HG03378 (cell line): ENCODE measurements at regions not wholly inside any gene's neighbourhood (a gene's known extent, or its start where the extent isn't known, plus 50 kb on each side); places are given as distances from the start of the nearest gene placed in this dataset.
"Not testable (repeated sequence)": the region's sequence is repeated elsewhere in the genome, so short reads cannot be mapped to it uniquely, and the experiment has no call there.

ENCODE experiments used
- ATAC-seq: cut with Tn5 transposase; IDR thresholded peaks from one replicate; pipeline ENCODE4 v1.9.1; 2021; ENCODE audit warnings: mild to moderate bottlenecking, moderate library complexity; ENCODE audit not compliant: unreplicated experiment

DNA sequence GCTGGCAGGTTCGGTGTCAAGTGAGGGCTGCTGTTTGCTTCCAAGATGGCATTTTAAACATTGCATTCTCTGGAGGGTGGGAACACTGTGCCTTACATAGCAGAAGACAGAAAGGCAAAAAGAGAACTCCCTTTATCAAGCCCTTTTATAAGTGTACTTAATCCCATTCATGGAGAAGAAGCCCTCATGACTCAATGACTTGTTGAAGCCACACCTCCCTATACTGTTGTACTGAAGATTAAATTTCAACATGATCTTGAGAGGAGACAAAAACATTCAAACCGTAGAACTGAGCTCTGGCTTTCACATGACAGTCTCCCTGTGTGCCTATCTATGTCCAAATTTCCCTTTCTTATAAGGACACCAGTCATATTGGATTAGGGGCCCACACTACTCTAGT is 443.4 kb upstream of the CDIN1 start:
- ATAC-seq, result no peak

DNA sequence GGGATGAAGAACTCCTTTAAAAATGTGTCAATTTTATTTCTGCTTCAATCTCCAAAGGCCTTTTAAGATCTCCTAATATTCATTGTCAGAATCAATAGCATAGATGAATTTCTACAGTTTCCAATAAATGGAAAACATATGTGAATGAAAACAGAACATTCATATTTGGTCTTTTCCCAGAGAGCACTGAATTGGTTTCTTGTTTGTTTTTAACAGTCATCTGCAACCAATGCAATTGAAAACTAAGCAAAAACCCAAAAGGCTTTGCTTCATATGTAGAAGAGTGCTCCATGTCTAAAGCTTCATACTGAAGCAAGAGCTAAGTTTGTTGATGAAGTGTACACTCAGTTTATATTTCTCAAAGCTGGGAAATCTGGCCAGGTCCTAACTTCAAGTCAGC is 426.5 kb upstream of the CDIN1 start:
- ATAC-seq, result no peak

DNA sequence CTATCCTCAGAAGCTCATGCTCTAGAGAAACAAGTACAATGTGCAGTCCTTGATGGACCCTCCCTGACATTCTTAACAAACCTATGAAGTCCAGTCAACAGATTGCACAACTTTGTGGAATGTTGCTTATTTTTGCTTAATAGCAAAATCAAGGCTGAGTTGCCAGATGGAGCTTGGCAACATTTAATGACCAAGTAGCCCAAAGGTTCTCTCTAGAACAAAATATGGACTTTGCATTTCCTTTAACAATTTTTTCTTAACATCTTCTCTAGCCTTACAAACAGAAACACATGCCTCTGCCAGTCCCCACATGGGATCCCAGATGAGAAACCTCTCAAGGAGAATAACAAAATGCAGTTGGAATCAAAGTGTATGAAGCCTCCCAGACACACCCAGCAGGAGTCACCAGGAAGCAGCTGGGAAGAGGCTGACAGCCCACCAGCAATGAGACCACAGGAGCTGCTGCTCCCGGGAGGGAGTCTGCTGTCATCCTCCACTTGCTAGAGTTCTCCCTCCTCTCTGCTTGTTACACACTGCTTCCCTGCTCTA is 422.5 kb upstream of the CDIN1 start:
- no peak for ATAC-seq

- no peak for ATAC-seq
Measured at GRCh38 chr15:36160351-36160750, 419.1 kb upstream of the CDIN1 start.

- no peak for ATAC-seq
Measured at GRCh38 chr15:36161108-36161507, 418.3 kb upstream of the CDIN1 start.

DNA sequence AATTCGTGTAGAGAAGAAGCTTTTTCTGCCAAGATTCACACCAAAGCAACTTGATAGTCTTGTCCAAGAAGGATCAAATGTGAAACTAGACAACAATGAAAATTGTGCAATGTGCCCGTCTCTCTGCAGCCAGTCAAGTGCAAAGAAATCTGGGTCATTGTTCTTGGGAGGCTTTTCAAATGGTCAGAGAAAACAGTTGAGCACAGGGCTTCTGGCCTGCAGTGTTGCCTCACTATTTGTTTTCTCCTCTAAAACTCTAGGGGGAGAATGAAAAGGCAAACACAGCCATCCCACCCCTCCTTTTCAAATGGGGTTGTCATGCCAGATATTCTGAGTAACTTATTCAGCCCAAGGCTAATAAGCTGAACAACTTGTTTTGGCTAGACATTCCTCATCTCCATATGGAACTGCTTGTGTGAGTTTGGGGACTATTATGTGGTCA is 417.6 kb upstream of the CDIN1 start:
- ATAC-seq, result no peak

- ATAC-seq, result not testable (repeated sequence)
Measured at GRCh38 chr15:36163983-36164382, 415.4 kb upstream of the CDIN1 start.

DNA sequence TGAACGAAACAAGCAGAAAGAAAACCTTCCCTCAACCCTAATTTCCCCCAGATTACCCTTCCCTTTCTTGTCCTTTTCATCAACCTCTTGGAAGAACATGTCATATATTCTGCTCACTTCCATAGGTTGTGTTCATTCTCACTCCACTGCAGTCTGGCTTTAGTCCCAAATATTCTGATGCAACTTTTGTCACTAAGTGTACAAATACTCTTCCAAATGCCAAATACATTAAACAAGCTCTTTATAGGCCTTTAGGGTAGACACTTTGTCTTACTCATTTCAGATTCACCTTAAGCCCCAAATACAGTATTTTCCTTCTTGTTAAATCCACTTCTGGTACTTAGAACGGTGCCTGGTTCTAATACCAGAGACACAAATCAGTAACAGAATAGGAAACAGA is 406.5 kb upstream of the CDIN1 start:
- no peak for ATAC-seq

GRCh38 chr15:36175186-36175740 is 404.2 kb upstream of the CDIN1 start:
- ATAC-seq, result no peak

DNA sequence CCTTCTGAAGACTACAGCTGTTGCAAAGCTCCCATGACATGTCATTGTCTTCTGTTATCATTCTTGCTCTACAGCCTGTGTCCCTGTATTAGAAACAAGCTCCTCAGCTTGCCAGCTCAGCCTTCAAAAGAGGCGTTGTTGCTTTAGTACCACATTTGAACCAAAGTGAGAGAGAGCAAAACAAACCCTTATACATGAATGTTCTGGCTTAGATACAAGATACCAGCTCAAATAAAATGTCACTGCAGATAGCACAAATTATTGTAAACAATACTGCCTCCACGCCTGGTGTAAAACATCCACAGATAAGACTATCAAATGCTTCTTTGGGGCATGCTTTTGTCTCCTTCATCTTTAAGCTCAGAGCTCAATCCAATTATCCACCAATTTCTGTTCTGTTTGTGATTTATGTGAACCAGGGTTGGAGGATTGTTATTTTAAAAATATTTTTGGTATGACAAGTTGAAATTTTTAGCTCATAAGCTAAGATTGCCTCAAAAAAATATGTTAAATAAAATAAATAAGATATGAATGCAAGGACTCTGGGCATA is 403.6 kb upstream of the CDIN1 start:
- no peak for ATAC-seq

- no peak for ATAC-seq
Measured at GRCh38 chr15:36177590-36178302, 401.7 kb upstream of the CDIN1 start.

DNA sequence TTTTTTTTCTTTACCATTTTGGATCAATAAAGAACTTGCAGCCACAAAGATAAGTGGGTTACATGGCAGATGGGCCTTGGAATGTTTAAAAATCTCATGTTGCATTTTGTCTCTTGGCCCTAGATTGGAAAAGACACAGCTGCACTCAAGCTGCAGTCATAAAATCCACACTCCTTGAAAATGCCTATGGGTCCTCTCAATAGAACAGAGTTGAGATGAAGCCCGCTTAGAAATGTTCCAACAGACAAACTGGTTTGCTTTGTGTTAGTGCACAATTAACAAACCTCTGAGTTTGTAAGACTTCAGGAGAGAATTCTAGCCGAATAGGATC is 401.2 kb upstream of the CDIN1 start:
- ATAC-seq, result no peak

GRCh38 chr15:36183201-36183600 is 396.2 kb upstream of the CDIN1 start:
- no peak for ATAC-seq

DNA sequence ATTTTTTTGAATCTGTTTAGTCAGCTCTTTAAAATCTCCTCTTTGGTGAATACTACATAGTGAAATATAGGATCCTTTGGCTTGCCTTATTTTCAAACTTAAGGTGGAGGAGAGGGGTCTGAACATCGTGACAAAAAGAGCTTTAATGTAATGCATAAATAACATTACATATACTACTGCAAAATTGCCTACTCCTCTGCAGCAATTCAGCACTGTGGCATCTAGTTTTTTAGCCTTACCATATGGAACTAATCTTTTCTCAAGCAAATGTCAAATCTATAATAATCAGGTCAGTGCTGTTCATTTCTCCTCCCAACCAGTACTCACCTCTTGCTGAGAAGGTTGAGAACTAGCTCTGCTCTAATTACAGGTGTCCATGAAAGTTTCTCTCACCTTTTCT is 394.0 kb upstream of the CDIN1 start:
- no peak for ATAC-seq

DNA sequence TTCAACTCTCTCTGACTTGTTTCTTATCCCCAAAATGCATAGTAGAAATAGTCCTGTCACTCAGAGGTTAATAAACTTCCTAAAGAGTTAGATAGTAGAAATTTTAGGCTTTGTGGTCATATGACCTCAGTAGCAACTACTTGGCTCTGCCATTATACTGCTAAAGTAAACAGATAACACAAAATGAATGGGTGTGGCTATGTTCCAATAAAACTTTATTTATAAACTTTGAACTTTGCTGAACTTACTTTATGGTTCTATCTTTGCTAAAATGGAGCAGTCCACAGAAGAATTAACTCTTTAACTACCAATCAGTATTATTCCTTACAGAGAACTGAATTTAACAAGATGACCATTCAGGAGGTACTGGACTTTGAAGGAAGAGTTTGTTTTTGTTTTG is 393.6 kb upstream of the CDIN1 start:
- ATAC-seq, result no peak

GRCh38 chr15:36186376-36186775 is 393.1 kb upstream of the CDIN1 start:
- ATAC-seq, result no peak

GRCh38 chr15:36191459-36191858 is 388.0 kb upstream of the CDIN1 start:
- ATAC-seq, result no peak

DNA sequence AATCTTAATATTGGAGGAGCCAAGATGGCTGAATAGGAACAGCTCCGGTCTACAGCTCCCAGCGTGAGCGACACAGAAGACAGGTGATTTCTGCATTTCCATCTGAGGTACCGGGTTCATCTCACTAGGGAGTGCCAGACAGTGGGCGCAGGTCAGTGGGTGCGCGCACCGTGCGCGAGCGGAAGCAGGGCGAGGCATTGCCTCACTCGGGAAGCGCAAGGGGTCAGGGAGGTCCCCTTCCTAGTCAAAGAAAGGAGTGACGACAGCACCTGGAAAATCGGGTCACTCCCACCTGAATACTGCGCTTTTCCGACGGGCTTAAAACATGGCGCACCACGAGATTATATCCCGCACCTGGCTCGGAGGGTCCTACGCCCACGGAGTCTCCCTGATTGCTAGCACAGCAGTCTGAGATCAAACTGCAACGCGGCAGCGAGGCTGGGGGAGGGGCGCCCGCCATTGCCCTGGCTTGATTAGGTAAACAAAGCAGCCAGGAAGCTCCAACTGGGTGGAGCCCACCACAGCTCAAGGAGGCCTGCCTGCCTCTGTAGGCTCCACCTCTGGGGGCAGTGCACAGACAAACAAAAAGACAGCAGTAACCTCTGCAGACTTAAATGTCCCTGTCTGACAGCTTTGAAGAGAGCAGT is 383.9 kb upstream of the CDIN1 start:
- not testable (repeated sequence) for ATAC-seq

GRCh38 chr15:36208868-36209582 is 370.4 kb upstream of the CDIN1 start:
- no peak for ATAC-seq

GRCh38 chr15:36210426-36210825 is 369.0 kb upstream of the CDIN1 start:
- ATAC-seq, result no peak

DNA sequence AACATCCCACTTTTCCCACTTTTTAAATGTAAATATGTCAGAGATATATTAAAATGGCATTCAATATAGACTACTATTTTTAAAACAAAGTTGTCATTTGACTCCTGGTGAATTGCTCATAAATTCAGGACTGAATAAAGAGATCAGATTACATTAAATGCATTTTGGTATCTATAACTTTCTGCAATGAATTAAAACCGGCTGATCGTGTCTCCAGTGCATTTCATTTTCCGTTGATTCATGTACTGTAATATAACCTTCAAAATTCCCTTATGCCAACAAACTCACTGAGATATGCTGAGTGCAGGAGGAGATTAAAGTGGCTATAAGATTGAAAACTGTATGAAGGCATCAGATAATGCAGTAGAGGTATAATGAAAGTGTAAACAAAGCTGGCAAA is 361.1 kb upstream of the CDIN1 start:
- ATAC-seq, result no peak
